Activated naive CD4-positive, alpha-beta T cell treated with anti-CD3 and anti-CD28 coated beads for 36 hours (primary cell): ENCODE measurements at regions not wholly inside any gene's neighbourhood (a gene's known extent, or its start where the extent isn't known, plus 50 kb on each side); places are given as distances from the start of the nearest gene placed in this dataset.

Source experiments
- CTCF ChIA-PET: fragments of 350-600 bp; sonication (Branson Sonifier 250); formaldehyde crosslinking; loops from one replicate; lab custom pipeline; 2021; ENCODE audit warnings: antibody characterized with exemption; lab: Charles Lee
- DNase-seq: peaks from one replicate; pipeline ENCODE4 v3.0.0-alpha.2; 2020
- H3K27ac Mint-ChIP-seq: one replicate; pipeline ENCODE4 v1.8.0; 2021; ENCODE audit warnings: mild to moderate bottlenecking, mixed read lengths
- H3K27me3 Mint-ChIP-seq: one replicate; pipeline ENCODE4 v1.8.0; 2021; ENCODE audit warnings: low read depth, mixed read lengths
- H3K36me3 Mint-ChIP-seq: one replicate; pipeline ENCODE4 v1.8.0; 2021; ENCODE audit warnings: low read depth, mixed read lengths
- H3K4me1 Mint-ChIP-seq: one replicate; pipeline ENCODE4 v1.8.0; 2021; ENCODE audit warnings: low read depth, mixed read lengths
- H3K4me3 Mint-ChIP-seq: one replicate; pipeline ENCODE4 v1.8.0; 2021; ENCODE audit warnings: mild to moderate bottlenecking, moderate library complexity, mixed read lengths
- H3K9me3 Mint-ChIP-seq: one replicate; pipeline ENCODE4 v1.8.0; 2021; ENCODE audit warnings: mixed read lengths
- intact Hi-C: fragments of 100-400 bp; cut with micrococcal nuclease; formaldehyde crosslinking; loops from one replicate; pipeline ENCODE4 v1.15.1; 2023

DNA sequence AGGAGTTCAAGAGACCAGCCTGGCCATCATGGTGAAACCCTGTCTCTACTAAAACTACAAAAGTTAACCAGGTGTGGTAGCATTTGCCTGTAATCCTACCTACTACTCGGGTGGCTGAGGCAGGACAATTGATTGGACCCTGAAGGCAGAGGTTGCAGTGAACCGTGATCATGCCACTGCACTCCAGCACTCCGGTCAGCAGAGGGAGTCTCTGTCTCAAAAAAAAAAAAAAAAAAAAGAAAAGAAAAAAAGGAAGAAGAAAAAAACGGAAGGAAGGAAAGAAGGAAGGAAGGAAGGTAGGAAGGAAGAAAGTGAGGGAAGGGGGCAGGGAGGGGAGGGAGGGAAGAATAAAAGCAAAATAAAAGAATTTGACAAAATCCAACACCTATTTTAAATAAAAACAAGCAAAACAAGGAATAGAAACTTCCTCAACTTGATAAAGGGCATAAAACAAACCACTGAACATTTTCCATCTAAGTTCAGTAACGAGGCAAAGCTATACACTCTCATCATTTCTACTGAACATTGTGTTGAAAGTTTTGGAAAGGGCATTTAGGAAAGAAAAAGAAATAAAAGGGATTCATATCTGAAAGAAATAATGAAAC, 411.6 kb upstream of the SLITRK5 start:
- intact Hi-C loops: no loop called here
- Mint-ChIP-seq H3K9me3 (peaks cover 6% of the 10 kb centered on the region), H3K36me3 (no peaks in the 10 kb centered on the region), H3K27ac (no peak overlapping the region), H3K4me1 (no peaks in the 10 kb centered on the region), H3K27me3 (no peaks in the 10 kb centered on the region), H3K4me3 (no peak overlapping the region)
- DNase-seq: no peak
- CTCF ChIA-PET: no interaction called here

DNA sequence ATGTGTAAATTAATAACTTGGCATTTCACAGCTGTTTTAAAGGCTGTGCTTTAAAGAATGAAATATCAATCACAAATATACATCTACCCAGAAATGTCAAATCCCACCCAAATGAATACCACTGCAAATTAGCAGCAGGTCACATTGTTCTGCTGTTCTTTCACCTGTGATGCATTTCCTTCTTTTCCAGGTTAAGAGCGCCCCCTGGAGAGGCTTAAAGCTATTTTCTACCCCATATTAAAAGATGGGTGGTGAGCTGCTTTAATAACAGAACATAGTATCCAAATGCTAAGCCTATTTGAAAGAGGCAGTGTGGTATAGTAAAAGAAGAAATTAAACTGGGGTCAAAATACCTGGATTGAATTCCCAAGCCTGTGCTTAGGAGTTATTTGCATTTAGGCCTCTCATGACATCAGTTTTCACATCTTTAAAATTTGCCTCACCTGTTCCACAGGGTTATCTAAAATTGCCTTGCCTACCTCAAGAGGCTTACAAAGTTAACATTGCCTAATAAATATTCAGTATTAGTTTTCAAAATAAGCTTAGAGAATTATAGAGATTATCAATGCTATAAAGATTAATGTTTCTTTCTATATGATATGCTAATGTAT, 396.9 kb upstream of the SLITRK5 start:
- CTCF ChIA-PET: interaction anchor here (0.6 to 1.5 kb wide), 6 partner anchors 10 to 983 kb away, joined by 3 to 4 read pairs (median 4); no protein-coding TSS in a partner anchor
- H3K27me3 Mint-ChIP-seq: no peaks in the 10 kb centered on the region

DNA sequence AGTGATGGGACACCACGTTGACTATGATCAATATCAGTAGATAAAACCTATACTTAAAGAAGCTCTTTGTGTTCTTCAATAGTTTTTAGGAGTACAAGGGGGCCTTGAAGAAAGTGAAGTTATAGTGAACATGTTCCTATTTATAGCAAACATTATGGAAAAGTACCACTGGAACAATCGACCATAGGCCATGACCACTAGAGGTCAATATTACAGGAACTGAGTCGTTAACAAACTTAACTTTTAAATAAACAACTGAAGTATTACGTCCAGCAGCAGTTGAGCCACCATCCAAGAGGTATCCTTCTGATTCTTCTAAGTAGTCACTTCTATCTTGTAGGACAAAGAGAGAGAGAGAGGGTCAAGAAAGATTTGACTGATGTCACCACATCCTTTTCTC, 391.0 kb upstream of the SLITRK5 start:
- Mint-ChIP-seq H3K36me3 (no peaks in the 10 kb centered on the region), H3K27me3 (no peaks in the 10 kb centered on the region), H3K27ac (no peak overlapping the region), H3K9me3 (peaks cover 5% of the 10 kb centered on the region), H3K4me1 (no peaks in the 10 kb centered on the region), H3K4me3 (no peak overlapping the region)
- CTCF ChIA-PET: no interaction called here
- intact Hi-C loops: no loop called here
- DNase-seq: no peak

More for the DNA sequence above, 396.9 kb upstream of the SLITRK5 start:
- Mint-ChIP-seq H3K27ac (no peak overlapping the region), H3K36me3 (no peaks in the 10 kb centered on the region), H3K9me3 (peaks cover 5% of the 10 kb centered on the region), H3K4me1 (no peaks in the 10 kb centered on the region), H3K4me3 (no peak overlapping the region)
- peak; percentile 45 for DNase-seq
- intact Hi-C loops: loop anchor here (1.0 to 5.0 kb wide), 2 partner anchors 404 to 1187 kb away; no protein-coding TSS in a partner anchor

DNA sequence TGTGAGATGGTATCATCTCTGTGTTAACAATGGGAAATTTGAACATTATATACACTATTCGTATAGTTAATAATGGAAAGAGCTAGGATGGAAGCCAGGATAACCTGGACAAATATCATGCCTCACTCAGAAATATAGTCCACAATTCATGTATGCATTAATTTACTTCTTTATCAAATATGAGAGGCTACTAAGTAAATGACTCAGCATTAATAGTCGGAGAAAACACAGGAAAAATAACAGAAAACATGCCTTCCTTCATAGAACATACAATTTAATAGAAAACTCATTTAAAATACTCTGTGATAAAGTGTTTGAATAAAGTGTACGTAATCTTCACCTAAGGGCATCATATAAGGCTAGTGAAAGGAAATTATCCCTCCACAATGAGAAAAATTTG, 383.4 kb upstream of the SLITRK5 start:
- no peak overlapping the region for H3K4me3 Mint-ChIP-seq
- no peak overlapping the region for H3K27ac Mint-ChIP-seq
- H3K36me3 Mint-ChIP-seq: no peaks in the 10 kb centered on the region
- CTCF ChIA-PET: no interaction called here
- no peaks in the 10 kb centered on the region for H3K9me3 Mint-ChIP-seq
- H3K27me3 Mint-ChIP-seq: no peaks in the 10 kb centered on the region
- DNase-seq: no peak
- intact Hi-C loops: no loop called here
- no peaks in the 10 kb centered on the region for H3K4me1 Mint-ChIP-seq

DNA sequence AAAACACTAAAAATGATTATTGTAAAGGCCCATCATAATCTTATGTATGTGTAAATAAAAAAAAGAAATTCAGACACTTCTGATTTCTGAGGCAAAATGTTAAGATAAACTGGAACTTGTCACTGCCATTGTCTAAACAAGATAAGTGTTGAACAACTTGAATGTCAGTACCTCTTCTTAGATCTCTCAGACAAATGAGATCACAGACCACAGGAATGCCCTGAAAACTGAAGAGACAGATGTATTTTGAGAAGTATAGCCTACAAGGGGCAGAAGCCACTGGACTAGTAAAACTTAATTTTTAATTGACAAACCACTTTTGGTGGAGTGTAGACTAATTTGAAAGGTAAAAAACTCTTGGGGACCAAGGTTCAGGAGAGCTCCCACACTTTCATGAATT, 375.5 kb upstream of the SLITRK5 start:
- H3K4me1 Mint-ChIP-seq: no peaks in the 10 kb centered on the region
- DNase-seq: no peak
- no peak overlapping the region for H3K4me3 Mint-ChIP-seq
- intact Hi-C loops: no loop called here
- no peaks in the 10 kb centered on the region for H3K27me3 Mint-ChIP-seq
- H3K36me3 Mint-ChIP-seq: no peaks in the 10 kb centered on the region
- H3K27ac Mint-ChIP-seq: no peak overlapping the region
- CTCF ChIA-PET: no interaction called here
- peaks cover 8% of the 10 kb centered on the region for H3K9me3 Mint-ChIP-seq

DNA sequence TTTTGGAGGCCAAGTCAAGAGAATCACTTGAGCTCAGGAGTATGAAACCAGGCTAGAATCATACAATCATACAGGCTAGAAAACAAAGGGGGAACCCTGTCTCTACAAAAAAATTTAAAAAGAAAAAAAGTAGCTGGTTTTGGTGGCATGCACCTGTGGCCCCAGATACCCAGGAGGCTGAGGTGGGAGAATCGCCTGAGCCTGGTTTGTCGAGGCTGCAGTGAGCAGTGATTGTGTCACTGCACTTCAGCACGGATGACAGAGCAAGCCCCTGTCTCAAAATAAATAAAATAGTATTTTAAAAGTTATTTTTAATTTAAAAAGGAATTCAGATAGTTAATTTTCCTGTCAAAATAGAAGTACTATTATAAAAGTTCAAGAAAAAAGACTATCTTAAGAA, 369.1 kb upstream of the SLITRK5 start:
- Mint-ChIP-seq H3K27me3 (no peaks in the 10 kb centered on the region), H3K4me1 (no peaks in the 10 kb centered on the region), H3K9me3 (peaks cover 5% of the 10 kb centered on the region), H3K4me3 (no peak overlapping the region), H3K36me3 (no peaks in the 10 kb centered on the region), H3K27ac (no peak overlapping the region)
- no peak for DNase-seq
- CTCF ChIA-PET: no interaction called here
- intact Hi-C loops: no loop called here

DNA sequence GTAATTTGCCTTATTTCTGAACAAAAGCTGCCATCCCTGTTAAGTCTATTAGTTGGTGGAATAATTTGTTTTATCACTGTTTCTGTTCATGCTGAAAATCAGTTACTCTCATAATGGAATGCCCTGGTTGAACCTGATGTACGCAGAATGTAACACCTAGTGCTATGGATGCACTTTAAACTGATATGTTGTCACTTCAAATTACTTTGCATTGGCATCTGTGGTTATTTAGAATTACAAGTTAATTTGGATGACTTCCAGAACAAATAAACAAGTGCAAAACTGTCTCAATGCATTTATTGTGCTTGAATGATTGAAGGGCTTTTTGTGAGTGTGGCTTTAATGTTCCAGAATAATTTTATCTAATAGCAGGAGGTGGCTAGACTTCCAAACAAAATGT, 368.2 kb upstream of the SLITRK5 start:
- H3K4me1 Mint-ChIP-seq: no peaks in the 10 kb centered on the region
- H3K4me3 Mint-ChIP-seq: no peak overlapping the region
- H3K27me3 Mint-ChIP-seq: no peaks in the 10 kb centered on the region
- H3K27ac Mint-ChIP-seq: no peak overlapping the region
- DNase-seq: no peak
- CTCF ChIA-PET: no interaction called here
- H3K36me3 Mint-ChIP-seq: no peaks in the 10 kb centered on the region
- intact Hi-C loops: no loop called here
- H3K9me3 Mint-ChIP-seq: peaks cover 6% of the 10 kb centered on the region

DNA sequence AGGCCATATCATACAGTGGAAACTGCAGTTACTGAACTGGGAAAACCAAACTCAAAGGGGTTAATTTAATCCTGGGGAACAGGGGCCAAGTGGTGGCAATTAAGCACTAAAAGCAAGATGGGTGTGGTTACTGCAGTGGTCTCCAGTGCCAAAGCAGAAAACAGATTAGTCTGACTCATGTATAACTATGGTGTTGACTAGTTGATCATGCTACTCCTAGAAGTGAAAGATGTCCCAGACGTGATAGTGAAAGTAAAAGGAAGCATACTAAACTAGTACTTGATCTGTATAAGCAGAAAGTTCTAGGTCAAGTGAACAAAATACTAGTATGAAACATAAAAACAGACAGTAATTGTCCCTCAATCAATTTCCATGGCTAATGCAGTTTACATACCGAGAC, 360.0 kb upstream of the SLITRK5 start:
- intact Hi-C loops: no loop called here
- no peaks in the 10 kb centered on the region for H3K4me1 Mint-ChIP-seq
- CTCF ChIA-PET: no interaction called here
- H3K27ac Mint-ChIP-seq: no peak overlapping the region
- H3K27me3 Mint-ChIP-seq: no peaks in the 10 kb centered on the region
- no peaks in the 10 kb centered on the region for H3K36me3 Mint-ChIP-seq
- H3K4me3 Mint-ChIP-seq: no peak overlapping the region
- DNase-seq: no peak
- H3K9me3 Mint-ChIP-seq: peaks cover 16% of the 10 kb centered on the region

DNA sequence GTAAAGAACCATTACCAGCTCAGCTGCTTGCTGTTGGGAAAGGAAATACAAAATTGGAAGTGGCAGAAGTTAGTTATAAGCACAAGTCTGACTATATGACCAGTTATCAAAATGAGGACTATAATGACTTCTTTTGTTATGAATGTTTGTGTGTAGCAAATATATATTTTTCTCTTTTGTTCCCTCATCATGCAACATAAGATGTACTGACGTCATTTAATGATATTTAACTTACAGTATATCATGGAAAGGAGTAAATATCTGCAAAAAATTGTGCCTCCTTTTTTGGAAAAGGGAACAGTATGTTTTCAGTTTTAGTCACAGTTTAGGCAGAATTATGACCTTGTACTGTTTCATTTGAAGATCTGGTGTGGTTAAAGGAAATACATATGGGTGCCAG, 356.3 kb upstream of the SLITRK5 start:
- Mint-ChIP-seq H3K9me3 (peaks cover 12% of the 10 kb centered on the region), H3K27ac (no peak overlapping the region), H3K4me1 (no peaks in the 10 kb centered on the region), H3K36me3 (no peaks in the 10 kb centered on the region), H3K27me3 (no peaks in the 10 kb centered on the region), H3K4me3 (no peak overlapping the region)
- CTCF ChIA-PET: no interaction called here
- intact Hi-C loops: no loop called here
- no peak for DNase-seq

DNA sequence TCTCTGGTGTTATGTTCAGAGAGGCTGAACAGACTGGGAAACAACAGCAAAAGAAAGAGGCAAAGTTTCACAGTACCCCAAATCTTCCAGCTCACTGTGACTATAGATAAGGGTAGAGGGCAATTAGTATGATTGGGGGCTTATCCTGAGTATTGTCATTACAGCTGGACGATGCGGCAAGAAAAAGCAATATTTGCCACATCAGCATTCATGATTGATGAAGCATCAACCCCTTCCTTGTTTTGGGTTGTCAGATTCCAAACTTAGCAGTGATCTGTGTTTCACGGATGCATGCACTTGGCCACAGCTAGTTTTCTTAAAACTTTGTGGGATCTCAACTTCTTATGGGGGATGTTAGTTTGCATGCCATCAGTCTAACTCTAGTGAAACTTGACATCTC, 348.8 kb upstream of the SLITRK5 start:
- DNase-seq: no peak
- H3K36me3 Mint-ChIP-seq: no peaks in the 10 kb centered on the region
- no peak overlapping the region for H3K4me3 Mint-ChIP-seq
- CTCF ChIA-PET: no interaction called here
- intact Hi-C loops: no loop called here
- no peak overlapping the region for H3K27ac Mint-ChIP-seq
- H3K27me3 Mint-ChIP-seq: no peaks in the 10 kb centered on the region
- no peaks in the 10 kb centered on the region for H3K4me1 Mint-ChIP-seq
- peaks cover 10% of the 10 kb centered on the region for H3K9me3 Mint-ChIP-seq

DNA sequence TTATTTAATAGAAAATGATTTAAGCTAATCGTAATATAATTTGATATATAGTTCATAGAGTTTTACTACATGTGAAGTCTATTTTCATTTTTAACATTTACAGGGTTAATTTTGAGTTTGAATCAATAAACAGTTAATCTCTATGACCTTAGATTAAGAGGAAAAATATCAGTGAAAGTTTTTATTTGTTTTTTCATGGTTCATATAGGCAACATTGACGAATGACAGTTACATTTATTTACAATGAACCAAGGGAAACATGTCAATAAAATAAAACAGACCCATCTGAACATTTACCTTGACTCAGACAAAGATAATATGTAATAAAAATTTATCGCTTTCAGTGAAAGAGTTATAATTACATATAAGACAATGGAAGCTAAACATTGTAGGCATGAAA, 346.6 kb upstream of the SLITRK5 start:
- no peak for DNase-seq
- intact Hi-C loops: no loop called here
- peaks cover 9% of the 10 kb centered on the region for H3K9me3 Mint-ChIP-seq
- no peaks in the 10 kb centered on the region for H3K4me1 Mint-ChIP-seq
- H3K36me3 Mint-ChIP-seq: no peaks in the 10 kb centered on the region
- no peak overlapping the region for H3K4me3 Mint-ChIP-seq
- no peaks in the 10 kb centered on the region for H3K27me3 Mint-ChIP-seq
- no peak overlapping the region for H3K27ac Mint-ChIP-seq
- CTCF ChIA-PET: no interaction called here

DNA sequence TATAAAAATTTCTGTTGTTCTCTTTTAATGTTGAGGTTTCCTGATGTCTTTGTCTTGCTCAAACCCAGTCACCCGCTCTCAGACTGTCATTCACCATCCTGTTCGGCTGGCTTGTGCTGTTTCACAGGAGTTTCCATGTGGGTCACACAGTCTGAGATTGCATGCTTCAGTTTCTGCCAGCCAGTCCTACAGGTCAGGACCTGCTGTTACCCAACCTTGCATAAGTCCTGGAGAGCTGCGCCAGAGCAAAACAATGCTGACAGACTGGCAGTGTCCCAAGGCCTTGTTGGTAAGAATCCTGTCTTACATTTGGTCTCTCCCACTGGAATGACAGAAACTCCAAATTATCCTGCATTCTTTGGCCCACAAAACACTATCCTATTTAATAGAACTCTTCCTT, 340.0 kb upstream of the SLITRK5 start:
- intact Hi-C loops: no loop called here
- no peak overlapping the region for H3K27ac Mint-ChIP-seq
- CTCF ChIA-PET: no interaction called here
- no peaks in the 10 kb centered on the region for H3K36me3 Mint-ChIP-seq
- H3K4me1 Mint-ChIP-seq: no peaks in the 10 kb centered on the region
- no peak overlapping the region for H3K4me3 Mint-ChIP-seq
- no peaks in the 10 kb centered on the region for H3K27me3 Mint-ChIP-seq
- DNase-seq: no peak
- H3K9me3 Mint-ChIP-seq: peaks cover 15% of the 10 kb centered on the region

DNA sequence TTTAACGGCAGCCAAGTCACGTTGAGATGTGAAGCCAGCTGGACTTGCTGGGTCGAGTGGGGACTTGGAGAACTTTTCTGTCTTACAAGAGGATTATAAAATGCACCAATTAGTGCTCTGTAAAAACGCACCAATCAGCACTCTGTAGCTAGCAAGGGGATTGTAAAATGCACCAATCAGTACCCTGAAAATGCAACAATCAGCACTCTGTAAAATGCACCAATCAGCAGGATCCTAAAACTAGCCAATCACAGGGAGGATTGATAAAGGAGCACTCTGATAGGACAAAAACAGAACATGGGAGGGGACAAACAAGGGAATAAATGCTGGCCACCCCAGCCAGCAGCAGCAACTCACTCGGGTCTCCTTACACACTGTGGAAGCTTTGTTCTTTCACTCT, 337.6 kb upstream of the SLITRK5 start:
- Mint-ChIP-seq H3K4me3 (no peak overlapping the region), H3K36me3 (no peaks in the 10 kb centered on the region), H3K4me1 (no peaks in the 10 kb centered on the region), H3K27ac (no peak overlapping the region), H3K27me3 (no peaks in the 10 kb centered on the region), H3K9me3 (peaks cover 8% of the 10 kb centered on the region)
- CTCF ChIA-PET: no interaction called here
- intact Hi-C loops: no loop called here
- DNase-seq: no peak
